Inferior parietal cortex (tissue), 1 donor: ENCODE measurements at regions not wholly inside any gene's neighbourhood (a gene's known extent, or its start where the extent isn't known, plus 50 kb on each side); places are given as distances from the start of the nearest gene placed in this dataset.
"Not testable (repeated sequence)": the region's sequence is repeated elsewhere in the genome, so short reads cannot be mapped to it uniquely, and the experiment has no call there.

ENCODE experiments used
- DNase-seq: peaks from one replicate; pipeline ENCODE4 v3.0.0-alpha.2; 2016; ENCODE audit errors: extremely low spot score

DNA sequence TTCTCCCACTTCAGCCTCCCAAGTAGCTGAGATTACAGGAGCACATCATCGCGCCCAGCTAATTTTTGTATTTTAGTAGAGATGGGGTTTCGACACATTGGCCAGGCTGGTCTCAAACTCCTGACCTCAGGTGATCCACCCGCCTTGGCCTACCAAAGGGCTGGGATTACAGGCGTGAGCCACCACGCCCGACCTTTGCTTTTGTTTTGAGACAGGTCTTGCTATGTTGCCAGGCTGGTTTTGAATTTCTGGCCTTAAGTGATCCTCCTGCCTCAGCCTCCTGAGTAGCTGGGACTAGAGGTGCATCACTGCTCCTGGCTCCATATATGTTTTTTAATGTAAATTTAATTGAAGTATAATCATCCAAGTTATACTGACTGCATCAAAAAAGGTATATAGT, 80.2 kb upstream of the NEK6 start:
- not testable (repeated sequence) for DNase-seq

DNA sequence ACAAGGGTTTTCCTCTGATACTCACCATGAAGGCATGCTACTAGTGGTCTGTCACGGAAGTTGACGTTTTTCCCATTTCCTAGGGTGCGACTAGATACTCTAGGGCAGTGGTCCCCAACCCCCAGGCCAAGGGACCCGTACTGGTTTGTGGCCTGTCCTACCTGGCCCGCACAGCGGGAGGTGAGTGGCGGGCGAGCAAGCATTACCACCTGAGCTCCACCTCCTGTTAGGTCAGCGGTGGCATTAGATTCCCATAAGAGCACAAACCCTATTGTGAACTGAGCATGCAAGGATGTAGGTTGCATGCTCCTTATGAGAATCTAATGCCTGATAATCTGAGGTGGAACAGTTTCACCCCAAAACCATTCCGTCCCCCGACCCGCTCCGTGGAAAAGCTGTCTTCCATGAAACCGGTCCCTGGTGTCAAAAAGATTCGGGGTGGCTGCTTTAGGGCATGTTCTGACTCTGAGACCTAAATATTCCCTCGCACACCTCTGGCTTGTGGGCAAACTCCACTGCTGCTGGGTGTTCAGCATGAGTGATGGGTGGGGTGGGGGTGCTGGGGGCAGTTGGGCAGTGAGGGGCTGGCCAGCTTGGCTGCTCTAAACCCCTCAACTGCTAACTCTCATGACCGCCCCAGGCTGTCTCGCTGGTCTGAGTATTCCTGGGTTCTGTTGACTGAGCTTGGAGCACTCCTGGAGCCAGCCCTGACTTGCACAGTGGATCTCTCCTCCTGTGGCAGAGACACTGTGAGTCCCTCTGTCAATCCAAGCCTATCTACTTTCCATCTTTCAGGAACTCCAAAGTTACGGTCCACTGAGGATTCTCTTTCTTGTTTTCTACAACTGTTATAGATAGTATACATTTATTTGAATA, 78.3 kb upstream of the NEK6 start:
- DNase-seq: no peak

GRCh38 chr9:124180557-124180956, 77.2 kb upstream of the NEK6 start:
- peak; percentile 51 for DNase-seq

GRCh38 chr9:124182741-124183140, 75.0 kb upstream of the NEK6 start:
- DNase-seq: no peak

- no peak for DNase-seq
Observed at GRCh38 chr9:124183772-124184171, 74.0 kb upstream of the NEK6 start.

DNA sequence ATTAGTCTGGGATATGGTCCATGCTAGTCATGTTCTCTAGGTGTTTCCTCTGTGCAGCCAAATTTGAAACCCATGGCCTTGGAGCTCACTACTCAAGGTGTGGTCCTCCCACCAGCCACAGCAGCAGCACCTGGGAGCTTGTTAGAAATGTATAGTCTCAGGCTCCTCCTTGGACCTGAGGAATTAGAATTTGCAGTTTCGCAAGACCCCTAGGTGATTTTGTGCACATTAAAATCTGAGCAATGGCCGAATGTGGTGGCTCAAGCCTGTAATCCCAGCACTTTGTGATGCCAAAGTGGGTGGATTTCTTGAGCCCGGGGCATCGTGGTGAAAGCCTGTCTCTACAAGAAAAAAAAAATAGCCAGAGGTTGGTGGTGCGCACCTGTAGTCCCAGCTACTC, 72.3 kb upstream of the NEK6 start:
- no peak for DNase-seq

DNA sequence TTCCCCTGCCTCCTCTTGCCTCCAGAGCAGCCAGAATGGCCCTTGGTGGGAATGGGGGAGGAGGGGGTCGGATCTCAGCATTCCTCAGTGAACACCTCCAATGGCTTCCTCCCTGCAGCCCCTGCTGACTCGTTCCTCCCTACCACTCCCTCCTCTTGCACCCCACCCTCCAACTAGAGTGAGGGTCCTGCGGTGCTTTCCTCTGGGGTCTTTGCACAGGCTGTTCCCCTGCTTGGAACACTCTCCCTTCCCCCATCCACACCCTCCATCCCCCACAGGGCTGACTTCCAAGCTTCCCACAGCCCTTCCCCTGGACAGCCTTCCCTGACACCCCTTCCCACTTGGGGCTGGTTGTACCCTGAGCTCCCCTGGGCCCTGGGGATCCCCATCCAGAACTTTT, 70.4 kb upstream of the NEK6 start:
- DNase-seq: no peak

GRCh38 chr9:124188331-124189110, 69.2 kb upstream of the NEK6 start:
- DNase-seq: no peak

DNA sequence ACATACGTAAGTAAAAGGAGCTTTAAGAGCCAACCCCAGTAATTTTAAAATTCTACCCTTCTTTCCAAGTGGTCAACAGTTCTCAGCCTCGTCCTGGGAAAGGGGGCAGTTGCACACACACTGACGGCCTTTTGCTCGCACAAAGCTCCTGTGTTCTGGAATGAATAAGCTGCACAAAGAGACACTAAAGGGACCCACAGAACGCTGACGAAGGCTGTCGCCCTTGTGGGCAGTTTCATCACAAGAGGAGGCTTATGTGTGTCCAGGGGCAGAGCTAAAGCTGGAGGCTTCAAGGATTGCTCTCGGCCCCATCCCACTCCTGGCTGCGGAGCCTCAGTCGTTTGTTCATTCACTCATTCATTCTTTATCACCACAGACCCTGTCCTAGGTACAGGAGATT, 67.0 kb upstream of the NEK6 start:
- DNase-seq: peak; percentile 82

GRCh38 chr9:124191691-124192395, 65.9 kb upstream of the NEK6 start:
- DNase-seq: no peak

DNA sequence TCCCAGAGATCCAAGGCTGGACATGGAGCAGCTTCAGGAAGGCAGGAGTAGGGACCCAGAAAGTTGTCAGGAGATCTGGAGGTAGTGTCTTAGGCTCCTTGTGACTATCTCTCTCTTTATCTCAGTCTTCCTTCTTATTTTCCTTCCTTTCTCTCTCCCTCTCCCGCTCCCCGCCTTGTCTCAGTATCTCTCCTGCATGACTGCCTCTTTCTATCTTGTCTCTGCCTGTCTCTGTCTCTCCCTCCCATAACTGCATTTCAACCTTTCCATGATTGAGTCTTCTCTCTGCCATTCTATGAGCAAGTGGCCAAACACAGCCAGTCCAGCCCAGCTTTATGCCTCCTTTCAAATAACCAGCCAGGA, 61.0 kb upstream of the NEK6 start:
- no peak for DNase-seq

- DNase-seq: no peak
Observed at GRCh38 chr9:124197177-124198095, 60.3 kb upstream of the NEK6 start.

GRCh38 chr9:124198331-124198730, 59.4 kb upstream of the NEK6 start:
- no peak for DNase-seq

- no peak for DNase-seq
Observed at GRCh38 chr9:124198948-124199347, 58.8 kb upstream of the NEK6 start.

DNA sequence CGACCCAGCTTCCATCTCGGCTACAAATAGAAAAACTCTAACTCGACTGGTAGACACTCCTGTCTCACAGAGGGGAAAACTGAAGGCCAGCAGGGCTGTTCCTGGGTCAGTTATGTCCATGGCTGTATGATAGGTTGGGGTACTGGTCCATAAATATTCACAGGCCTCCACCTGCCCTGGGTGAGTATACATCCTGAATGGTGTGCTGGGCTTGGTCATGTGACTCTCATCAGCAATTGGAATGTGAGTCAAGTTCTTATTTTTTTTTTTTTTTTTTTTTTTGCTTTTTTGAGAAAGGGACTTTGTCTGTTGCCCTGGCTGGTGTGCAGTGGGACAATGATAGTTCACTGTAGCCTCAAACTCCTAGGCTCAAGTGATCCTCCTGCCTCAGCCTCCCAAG, 58.3 kb upstream of the NEK6 start:
- no peak for DNase-seq

GRCh38 chr9:124202447-124202971, 55.2 kb upstream of the NEK6 start:
- peak; percentile 53 for DNase-seq

- DNase-seq: no peak
Observed at GRCh38 chr9:124205686-124206352, 51.9 kb upstream of the NEK6 start.

DNA sequence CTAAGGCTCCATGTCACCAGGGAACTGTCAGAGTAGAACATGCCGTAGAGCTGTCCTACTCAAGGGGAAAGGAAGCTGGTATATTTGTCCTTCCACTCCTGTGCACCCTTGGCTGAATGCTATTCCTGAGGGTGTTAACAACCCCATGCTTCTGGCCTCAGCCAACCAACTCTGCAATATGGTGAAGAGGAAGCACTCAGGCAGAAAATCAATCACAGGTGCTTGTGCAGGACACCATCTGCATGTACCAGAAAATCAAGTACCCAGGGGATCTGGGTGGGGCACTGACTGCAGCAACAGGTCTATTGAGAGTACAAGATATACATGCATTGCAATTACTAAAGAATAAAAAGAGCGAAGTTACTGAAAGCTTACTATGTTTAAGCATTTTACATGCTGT, 51.4 kb upstream of the NEK6 start:
- no peak for DNase-seq
